Endothelial cell of umbilical vein (primary cell): ENCODE measurements at regions not wholly inside any gene's neighbourhood (a gene's known extent, or its start where the extent isn't known, plus 50 kb on each side); places are given as distances from the start of the nearest gene placed in this dataset.

Experiments
- EZH2 ChIP-seq: IDR thresholded peaks from 2 replicates; pipeline ENCODE4 v1.6.1; 2012; ENCODE audit warnings: borderline replicate concordance, low read depth, mild to moderate bottlenecking, moderate library complexity, low read length, inconsistent platforms; ENCODE audit not compliant: severe bottlenecking
- POLR2A ChIP-seq: IDR thresholded peaks from 2 replicates; pipeline ENCODE4 v1.6.1; 2012; ENCODE audit warnings: low read depth, mild to moderate bottlenecking, control low read depth, low read length
- TF ChIP-seq, protein P1 (sequence below), 2 donors: IDR thresholded peaks; 1 replicate in 1 of 2; 2 replicates in 1 of 2; pipeline ENCODE4 v1.5.1; 2011; ENCODE audit warnings: low read length in 2 of 2, mild to moderate bottlenecking in 2 of 2, moderate library complexity in 2 of 2, control low read depth in 1 of 2, inconsistent platforms in 1 of 2, low read depth in 1 of 2; ENCODE audit not compliant: insufficient read depth in 1 of 2; ENCODE audit errors: extremely low read depth in 1 of 2
- TF ChIP-seq, protein P2 (sequence below): IDR thresholded peaks from 2 replicates; pipeline ENCODE4 v1.6.1; 2011; ENCODE audit not compliant: insufficient read depth, insufficient read length

DNA sequence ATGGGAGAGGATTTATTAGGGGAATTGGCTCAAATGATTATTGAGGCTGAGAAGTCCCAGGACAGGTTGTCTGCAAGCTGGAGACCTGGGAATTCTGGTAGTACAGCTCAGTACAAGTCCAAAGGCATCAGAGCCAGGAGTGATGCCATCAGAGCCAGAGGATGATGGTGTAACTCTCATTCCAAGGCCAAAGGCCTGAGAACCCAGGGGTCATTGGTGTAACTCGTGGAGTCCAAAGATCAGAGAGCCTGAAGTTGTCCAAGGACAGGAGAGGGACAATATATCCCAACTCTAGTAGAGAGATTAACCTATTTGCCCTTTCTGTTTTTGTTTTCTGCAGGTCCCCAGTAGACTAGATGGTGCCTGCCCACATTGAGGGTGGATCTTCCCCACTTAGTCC, 134.3 kb downstream of the MAP3K21 start:
- TF ChIP-seq, protein P1, sequence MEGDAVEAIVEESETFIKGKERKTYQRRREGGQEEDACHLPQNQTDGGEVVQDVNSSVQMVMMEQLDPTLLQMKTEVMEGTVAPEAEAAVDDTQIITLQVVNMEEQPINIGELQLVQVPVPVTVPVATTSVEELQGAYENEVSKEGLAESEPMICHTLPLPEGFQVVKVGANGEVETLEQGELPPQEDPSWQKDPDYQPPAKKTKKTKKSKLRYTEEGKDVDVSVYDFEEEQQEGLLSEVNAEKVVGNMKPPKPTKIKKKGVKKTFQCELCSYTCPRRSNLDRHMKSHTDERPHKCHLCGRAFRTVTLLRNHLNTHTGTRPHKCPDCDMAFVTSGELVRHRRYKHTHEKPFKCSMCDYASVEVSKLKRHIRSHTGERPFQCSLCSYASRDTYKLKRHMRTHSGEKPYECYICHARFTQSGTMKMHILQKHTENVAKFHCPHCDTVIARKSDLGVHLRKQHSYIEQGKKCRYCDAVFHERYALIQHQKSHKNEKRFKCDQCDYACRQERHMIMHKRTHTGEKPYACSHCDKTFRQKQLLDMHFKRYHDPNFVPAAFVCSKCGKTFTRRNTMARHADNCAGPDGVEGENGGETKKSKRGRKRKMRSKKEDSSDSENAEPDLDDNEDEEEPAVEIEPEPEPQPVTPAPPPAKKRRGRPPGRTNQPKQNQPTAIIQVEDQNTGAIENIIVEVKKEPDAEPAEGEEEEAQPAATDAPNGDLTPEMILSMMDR (IDR thresholded peaks at IDR 0.05; ENCODE audit: extremely low read depth in 1 of 2, insufficient read depth in 1 of 2, low read depth in 1 of 2, low read length in 2 of 2), result no peak
- TF ChIP-seq, protein P2, sequence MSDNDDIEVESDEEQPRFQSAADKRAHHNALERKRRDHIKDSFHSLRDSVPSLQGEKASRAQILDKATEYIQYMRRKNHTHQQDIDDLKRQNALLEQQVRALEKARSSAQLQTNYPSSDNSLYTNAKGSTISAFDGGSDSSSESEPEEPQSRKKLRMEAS, result no peak
- no peak for TF ChIP-seq POLR2A
- TF ChIP-seq EZH2, result no peak
